ENCODE measurements at regions not wholly inside any gene's neighbourhood (a gene's known extent, or its start where the extent isn't known, plus 50 kb on each side); places are given as distances from the start of the nearest gene placed in this dataset.

- no peak overlapping the region for H3K4me3 ChIP-seq (ENCODE audit: low read length)
- DNase-seq (ENCODE audit: low read depth) = no peak
These were observed 157.0 kb upstream of the SERPINE2 start for GRCh38 chr2:224195925-224196571.

GRCh38 chr2:224194161-224194560 lies 155.1 kb upstream of the SERPINE2 start:
- DNase-seq (ENCODE audit: low read depth) = peak; percentile 15
- no peak overlapping the region for H3K4me3 ChIP-seq (ENCODE audit: low read length)
- TF ChIP-seq, protein P1, sequence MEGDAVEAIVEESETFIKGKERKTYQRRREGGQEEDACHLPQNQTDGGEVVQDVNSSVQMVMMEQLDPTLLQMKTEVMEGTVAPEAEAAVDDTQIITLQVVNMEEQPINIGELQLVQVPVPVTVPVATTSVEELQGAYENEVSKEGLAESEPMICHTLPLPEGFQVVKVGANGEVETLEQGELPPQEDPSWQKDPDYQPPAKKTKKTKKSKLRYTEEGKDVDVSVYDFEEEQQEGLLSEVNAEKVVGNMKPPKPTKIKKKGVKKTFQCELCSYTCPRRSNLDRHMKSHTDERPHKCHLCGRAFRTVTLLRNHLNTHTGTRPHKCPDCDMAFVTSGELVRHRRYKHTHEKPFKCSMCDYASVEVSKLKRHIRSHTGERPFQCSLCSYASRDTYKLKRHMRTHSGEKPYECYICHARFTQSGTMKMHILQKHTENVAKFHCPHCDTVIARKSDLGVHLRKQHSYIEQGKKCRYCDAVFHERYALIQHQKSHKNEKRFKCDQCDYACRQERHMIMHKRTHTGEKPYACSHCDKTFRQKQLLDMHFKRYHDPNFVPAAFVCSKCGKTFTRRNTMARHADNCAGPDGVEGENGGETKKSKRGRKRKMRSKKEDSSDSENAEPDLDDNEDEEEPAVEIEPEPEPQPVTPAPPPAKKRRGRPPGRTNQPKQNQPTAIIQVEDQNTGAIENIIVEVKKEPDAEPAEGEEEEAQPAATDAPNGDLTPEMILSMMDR (IDR thresholded peaks at IDR 0.05; ENCODE audit: insufficient read depth, low read depth, low read length, missing control alignments) = no peak

More at GRCh38 chr2:224195925-224196571, 157.0 kb upstream of the SERPINE2 start:
- TF ChIP-seq, protein P1 (IDR thresholded peaks at IDR 0.05; ENCODE audit: insufficient read depth, low read depth, low read length, missing control alignments) = no peak

- no peak overlapping the region for H3K4me3 ChIP-seq (ENCODE audit: low read length)
- TF ChIP-seq, protein P1 (IDR thresholded peaks at IDR 0.05; ENCODE audit: insufficient read depth, low read depth, low read length, missing control alignments) = no peak
- no peak for DNase-seq (ENCODE audit: low read depth)
These were observed 152.4 kb upstream of the SERPINE2 start for GRCh38 chr2:224191465-224191864.

DNA sequence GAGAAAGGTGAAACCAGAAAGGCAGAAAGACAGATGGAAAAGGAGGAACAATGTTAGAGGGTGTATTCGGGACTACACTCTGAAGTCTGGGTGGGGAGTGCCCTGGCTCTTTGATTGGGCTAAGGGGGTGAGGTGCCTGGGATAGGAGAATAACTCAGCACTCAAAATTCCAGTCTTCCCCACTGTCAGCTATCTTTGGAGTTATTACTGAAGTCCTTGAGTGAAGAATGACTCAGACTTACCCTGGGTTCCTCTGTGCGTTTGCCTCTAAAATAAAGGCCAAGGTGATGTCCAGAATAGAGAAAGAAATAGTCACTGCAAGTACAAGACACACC lies 151.8 kb upstream of the SERPINE2 start:
- TF ChIP-seq, protein P1 (IDR thresholded peaks at IDR 0.05; ENCODE audit: insufficient read depth, low read depth, low read length, missing control alignments) = no peak
- DNase-seq (ENCODE audit: low read depth) = no peak
- H3K4me3 ChIP-seq (ENCODE audit: low read length) = no peak overlapping the region

- no peak for DNase-seq (ENCODE audit: low read depth)
- TF ChIP-seq, protein P1 (IDR thresholded peaks at IDR 0.05; ENCODE audit: insufficient read depth, low read depth, low read length, missing control alignments) = no peak
These were observed 151.3 kb upstream of the SERPINE2 start for GRCh38 chr2:224190234-224190935.

GRCh38 chr2:224187220-224187619 lies 148.1 kb upstream of the SERPINE2 start:
- DNase-seq (ENCODE audit: low read depth) = no peak
- no peak overlapping the region for H3K4me3 ChIP-seq (ENCODE audit: low read length)
- TF ChIP-seq, protein P1 (IDR thresholded peaks at IDR 0.05; ENCODE audit: insufficient read depth, low read depth, low read length, missing control alignments) = no peak

More at GRCh38 chr2:224190234-224190935, 151.3 kb upstream of the SERPINE2 start:
- H3K4me3 ChIP-seq (ENCODE audit: low read length) = no peak overlapping the region
